Erythroblast (primary cell): ENCODE measurements at regions not wholly inside any gene's neighbourhood (a gene's known extent, or its start where the extent isn't known, plus 50 kb on each side); places are given as distances from the start of the nearest gene placed in this dataset.

Source experiments
- GATA1 ChIP-seq: IDR thresholded peaks from 2 replicates; pipeline ENCODE4 v1.6.1; 2011; ENCODE audit warnings: low read depth, mild to moderate bottlenecking, control low read depth, low read length, moderate library complexity
- POLR2A ChIP-seq: IDR thresholded peaks from 2 replicates; pipeline ENCODE4 v1.6.1; 2011; ENCODE audit warnings: mild to moderate bottlenecking, low read length

DNA sequence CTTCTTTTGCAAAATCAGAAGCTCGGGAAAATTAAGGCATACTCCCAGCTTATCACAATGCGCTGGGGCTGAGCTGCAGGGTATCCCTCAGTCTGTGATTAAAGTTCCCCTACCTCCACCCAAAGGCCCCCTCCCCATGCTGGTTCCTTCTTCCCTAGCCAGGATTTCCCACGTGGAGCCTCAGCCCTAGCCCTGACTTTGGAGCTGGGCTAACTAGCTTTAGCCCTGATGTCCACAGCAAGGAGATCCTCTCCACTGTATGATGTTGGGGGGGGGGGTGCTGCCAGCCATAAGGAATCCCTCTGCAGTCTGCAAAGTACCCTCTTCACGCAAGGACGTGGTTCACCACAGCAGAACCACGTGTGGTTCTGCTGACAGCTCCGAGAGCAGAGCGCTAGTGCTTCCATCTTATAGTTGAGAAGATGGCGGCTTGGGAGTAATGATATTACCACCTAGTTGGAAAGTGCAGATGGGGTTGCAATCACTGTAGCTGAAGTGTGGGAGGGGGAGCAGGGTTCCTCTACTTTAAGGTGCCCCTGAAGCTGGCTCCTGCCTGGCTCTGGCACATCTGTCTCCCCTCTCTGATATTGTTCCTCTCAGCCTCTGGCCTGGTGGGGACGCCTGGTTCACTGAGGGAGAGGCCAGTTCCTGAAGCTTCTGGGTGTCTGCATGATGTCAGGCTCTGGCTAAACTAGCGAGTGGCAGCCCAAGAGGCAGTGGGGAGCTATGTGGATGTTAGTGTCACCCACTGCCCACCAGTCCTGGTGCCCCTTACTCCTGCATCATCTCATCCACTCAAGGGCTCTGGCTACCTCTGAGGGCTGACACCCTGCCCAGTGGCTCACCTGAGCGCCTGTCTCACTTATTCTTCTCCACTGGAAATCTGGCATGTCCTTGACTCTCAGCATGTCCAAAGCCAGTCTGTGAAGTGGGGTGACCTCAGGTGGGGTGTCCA lies 270.7 kb downstream of the RPS24 start:
- TF ChIP-seq POLR2A, result no peak
- no peak for TF ChIP-seq GATA1
